Stimulated activated CD4-positive, alpha-beta T cell treated with anti-CD3 and anti-CD28 coated beads, Interleukin-15, amount 100 ng/mL, for 1 hour (primary cell): ENCODE measurements at regions not wholly inside any gene's neighbourhood (a gene's known extent, or its start where the extent isn't known, plus 50 kb on each side); places are given as distances from the start of the nearest gene placed in this dataset.
"Not testable (repeated sequence)": the region's sequence is repeated elsewhere in the genome, so short reads cannot be mapped to it uniquely, and the experiment has no call there.

ENCODE experiments used
- DNase-seq, 2 donors: peaks; one replicate each; pipeline ENCODE4 v3.0.0-alpha.2; 2020; ENCODE audit warnings: low read depth in 1 of 2, low spot score in 1 of 2

DNA sequence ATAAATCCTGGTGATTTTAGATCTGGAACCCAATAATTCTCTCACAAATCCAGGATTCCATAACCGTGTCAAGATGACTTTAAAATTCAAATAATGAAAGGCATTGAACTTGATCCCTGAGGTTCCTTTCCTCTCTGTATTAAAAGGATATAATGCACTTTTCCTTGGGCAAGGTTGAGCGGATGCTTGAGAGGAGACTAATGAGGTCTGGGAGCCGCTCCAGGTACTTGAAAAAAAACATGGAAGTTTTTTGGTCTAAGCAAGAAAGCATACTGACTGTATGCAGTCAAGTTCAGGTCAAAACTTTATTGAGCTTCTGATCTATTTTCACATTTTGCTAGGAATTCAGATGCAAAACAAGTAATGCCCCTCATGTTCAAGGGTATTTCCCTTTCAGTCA lies 318.5 kb downstream of the RAD51AP2 start:
- no peak for DNase-seq

DNA sequence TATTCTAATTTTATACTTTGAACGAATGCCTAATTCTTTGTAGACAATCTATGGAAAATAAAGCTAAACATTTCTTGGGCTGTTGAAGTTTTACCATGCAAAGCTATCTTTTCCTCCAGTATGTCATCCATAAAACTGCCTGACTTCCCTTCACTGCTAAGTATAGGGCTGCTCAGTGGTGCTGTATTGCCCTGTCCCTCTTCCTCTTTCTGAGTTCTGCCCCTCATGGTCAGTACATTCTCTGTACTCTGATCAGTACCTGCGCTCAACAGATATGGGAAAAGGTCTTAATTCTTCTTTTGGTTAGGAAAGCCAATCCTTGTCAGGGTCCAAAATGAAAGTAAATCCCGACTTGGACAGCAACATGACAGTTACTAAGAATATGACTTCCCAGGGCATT lies 321.9 kb downstream of the RAD51AP2 start:
- no peak for DNase-seq

- no peak for DNase-seq
These were observed 323.2 kb downstream of the RAD51AP2 start for GRCh38 chr2:17195016-17195415.

DNA sequence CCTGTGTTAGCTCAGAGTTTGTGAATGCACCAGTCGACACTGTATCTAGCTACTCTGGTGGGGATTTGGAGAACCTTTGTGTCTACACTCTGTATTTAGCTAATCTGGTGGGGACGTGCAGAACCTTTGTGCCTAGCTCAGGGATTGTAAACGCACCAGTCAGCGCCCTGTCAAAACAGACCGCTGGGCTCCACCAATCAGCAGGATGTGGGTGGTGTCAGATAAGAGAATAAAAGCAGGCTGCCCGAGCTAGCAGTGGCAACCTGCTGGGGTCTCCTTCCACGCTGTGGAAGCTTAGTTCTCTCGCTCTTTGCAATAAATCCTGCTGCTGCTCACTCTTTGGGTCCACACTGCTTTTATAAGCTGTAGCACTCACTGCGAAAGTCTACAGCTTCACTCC lies 324.2 kb downstream of the RAD51AP2 start:
- no peak for DNase-seq

DNA sequence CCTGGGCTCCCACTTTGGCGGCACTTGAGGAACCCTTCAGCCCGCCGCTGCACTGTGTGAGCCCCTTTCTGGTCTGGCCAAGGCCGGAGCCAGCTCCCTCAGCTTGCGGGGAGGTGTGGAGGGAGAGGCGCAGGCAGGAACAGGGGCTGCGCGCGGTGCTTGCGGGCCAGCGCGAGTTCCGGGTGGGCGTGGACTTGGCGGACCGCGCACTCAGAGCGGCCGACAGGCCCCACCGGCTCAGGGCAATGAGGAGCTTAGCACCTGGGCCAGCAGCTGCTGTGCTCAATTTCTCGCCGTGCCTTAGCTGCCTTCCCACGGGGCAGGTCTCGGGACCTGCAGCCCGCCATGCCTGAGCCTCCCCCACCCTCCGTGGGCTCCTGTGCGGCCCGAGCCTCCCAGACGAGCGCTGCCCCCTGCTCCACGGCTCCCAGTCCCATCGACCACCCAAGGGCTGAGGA lies 324.8 kb downstream of the RAD51AP2 start:
- not testable (repeated sequence) for DNase-seq

- DNase-seq = no peak
These were observed 327.0 kb downstream of the RAD51AP2 start for GRCh38 chr2:17191223-17191622.

- DNase-seq = no peak
These were observed 327.7 kb downstream of the RAD51AP2 start for GRCh38 chr2:17190527-17190926.

- no peak for DNase-seq
These were observed 329.5 kb downstream of the RAD51AP2 start for GRCh38 chr2:17188721-17189120.

- DNase-seq = no peak
These were observed 333.7 kb downstream of the RAD51AP2 start for GRCh38 chr2:17184512-17184911.

GRCh38 chr2:17182399-17182798 lies 335.8 kb downstream of the RAD51AP2 start:
- DNase-seq = no peak

- no peak for DNase-seq
These were observed 337.0 kb downstream of the RAD51AP2 start for GRCh38 chr2:17181051-17181752.

DNA sequence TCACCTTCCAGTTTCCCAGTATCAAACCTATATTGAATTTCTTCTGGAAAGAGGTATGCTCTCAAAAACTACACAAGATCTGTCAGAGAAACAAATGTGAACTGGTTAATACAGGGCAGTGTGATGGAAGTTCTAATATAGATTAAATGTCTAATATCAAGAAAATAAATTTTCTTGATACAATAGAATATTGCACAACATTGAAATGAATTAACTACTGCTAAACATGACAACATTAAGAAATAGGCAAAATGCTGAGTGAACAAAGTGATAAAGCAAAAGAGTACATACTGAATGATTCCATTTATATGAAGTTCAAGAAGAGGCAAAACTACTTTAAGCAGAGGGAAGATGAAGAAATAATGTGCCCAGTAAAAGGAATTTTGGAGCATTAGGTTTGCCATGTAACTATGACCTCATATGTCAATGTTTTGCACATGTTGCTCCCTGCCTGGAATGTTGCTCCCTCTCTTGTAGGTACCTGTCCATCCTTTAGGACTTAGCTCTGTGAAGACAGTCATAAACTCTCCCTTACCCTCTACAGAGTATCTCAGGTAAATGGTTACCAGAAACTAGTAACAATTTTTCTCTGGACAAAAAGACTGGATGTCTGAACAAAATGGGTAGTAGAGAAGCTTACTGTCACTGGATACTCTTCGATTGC lies 339.0 kb downstream of the RAD51AP2 start:
- DNase-seq = no peak

DNA sequence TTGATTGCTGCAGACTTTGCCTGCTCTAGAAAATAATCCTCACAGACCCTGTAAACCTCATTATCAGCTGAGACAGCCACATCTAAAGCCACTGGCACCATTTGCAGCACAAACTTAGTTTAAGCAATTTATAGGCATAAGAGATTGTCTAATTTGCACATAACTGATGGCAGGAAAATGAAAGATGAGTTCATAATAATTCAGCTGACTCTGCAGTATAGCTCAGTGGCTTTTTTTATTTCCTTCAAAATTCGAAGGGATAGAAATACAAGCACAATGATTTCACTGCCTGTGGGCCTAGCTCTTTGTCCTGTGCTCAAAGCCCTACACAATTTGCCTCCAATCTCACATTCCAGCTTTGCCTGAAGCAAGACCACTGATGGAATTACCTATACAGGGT lies 341.2 kb downstream of the RAD51AP2 start:
- DNase-seq = no peak

DNA sequence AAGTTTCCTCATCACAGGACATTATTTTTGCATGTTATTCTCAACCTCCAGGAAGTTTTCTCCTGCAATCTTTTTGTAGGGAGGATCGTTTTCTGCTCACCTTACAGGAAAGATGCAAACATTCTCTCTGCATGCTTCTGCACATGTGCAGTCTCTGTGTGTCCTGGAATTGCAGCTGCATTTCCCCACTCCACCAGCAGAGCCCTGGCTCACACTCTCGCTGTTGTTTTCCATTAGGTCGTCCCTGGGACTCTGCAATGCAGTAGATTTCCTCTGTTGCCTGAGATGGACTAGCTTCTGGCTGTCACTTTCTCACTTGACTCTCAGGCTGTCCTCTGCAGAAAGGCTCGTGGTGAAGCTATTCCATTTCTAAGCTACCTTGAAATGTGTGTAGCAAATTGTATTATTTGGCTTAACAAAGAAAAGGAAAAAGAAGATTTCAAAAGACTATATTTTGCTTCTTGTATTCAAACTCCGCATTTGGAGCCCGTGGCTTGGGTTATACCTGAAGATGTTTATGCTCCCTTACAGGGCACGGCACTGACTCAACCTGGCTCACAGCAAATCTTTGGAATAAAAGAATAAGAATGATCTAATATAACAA lies 346.7 kb downstream of the RAD51AP2 start:
- no peak for DNase-seq

DNA sequence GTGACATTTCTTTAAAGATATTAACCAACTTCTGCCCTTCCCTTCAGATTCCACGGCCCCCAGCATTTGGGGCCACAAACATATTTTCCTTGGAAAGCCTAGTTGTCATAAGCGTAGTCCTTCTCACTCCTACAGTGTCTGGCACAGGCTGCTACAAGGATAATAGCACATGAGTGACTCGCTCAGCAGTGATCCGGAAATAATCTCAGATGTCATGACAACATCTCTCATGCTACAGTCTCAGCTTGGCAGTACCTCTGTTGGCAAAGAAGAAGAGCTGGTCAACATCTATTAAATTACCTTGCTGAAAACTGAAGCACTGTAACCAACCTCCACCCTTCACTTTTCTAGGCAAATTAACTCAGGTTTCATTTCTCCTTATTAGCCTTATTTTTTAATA lies 351.7 kb downstream of the RAD51AP2 start:
- no peak for DNase-seq

GRCh38 chr2:17164550-17164949 lies 353.7 kb downstream of the RAD51AP2 start:
- no peak for DNase-seq

- no peak for DNase-seq
These were observed 354.6 kb downstream of the RAD51AP2 start for GRCh38 chr2:17163638-17164037.

GRCh38 chr2:17162713-17163112 lies 355.5 kb downstream of the RAD51AP2 start:
- DNase-seq = no peak

- DNase-seq = no peak
These were observed 357.6 kb downstream of the RAD51AP2 start for GRCh38 chr2:17160594-17160993.

- DNase-seq = no peak
These were observed 362.2 kb downstream of the RAD51AP2 start for GRCh38 chr2:17156086-17156485.

GRCh38 chr2:17149945-17150344 lies 368.3 kb downstream of the RAD51AP2 start:
- DNase-seq = no peak

- no peak for DNase-seq
These were observed 369.7 kb downstream of the RAD51AP2 start for GRCh38 chr2:17148407-17149145.
